WTC11 (cell line): ENCODE measurements at regions not wholly inside any gene's neighbourhood (a gene's known extent, or its start where the extent isn't known, plus 50 kb on each side); places are given as distances from the start of the nearest gene placed in this dataset.

Experiments
- AFF4 ChIP-seq: sonication (generic); formaldehyde crosslinking; IDR thresholded peaks from 2 replicates; pipeline ENCODE4 v1.8.1; 2023; ENCODE audit warnings: mild to moderate bottlenecking, missing genetic modification reagents, borderline replicate concordance
- ATF6 ChIP-seq: sonication (generic); formaldehyde crosslinking; IDR thresholded peaks from 2 replicates; pipeline ENCODE4 v1.8.1; 2023; ENCODE audit warnings: mild to moderate bottlenecking, missing genetic modification reagents
- CDX4 ChIP-seq: fragments of 250-450 bp; sonication (Bioruptor Pico); IDR thresholded peaks from 2 replicates; pipeline ENCODE4 v1.9.0; 2021; ENCODE audit warnings: moderate library complexity, mild to moderate bottlenecking, inconsistent platforms, borderline replicate concordance
- CTCF ChIP-seq: fragments of 200-600 bp; IDR thresholded peaks from 2 replicates; pipeline ENCODE4 v1.8.0; 2022; ENCODE audit warnings: antibody characterized with exemption
- ERG ChIP-seq: fragments of 250-450 bp; sonication (Bioruptor Pico); IDR thresholded peaks from 2 replicates; pipeline ENCODE4 v1.8.0; 2021; ENCODE audit warnings: mild to moderate bottlenecking
- FOXJ3 ChIP-seq: sonication (generic); formaldehyde crosslinking; IDR thresholded peaks from 2 replicates; pipeline ENCODE4 v1.9.0; 2021; ENCODE audit warnings: missing genetic modification reagents, mild to moderate bottlenecking, borderline replicate concordance
- MAX ChIP-seq: sonication (generic); formaldehyde crosslinking; IDR thresholded peaks from 2 replicates; pipeline ENCODE4 v1.8.0; 2022; ENCODE audit warnings: mild to moderate bottlenecking, missing genetic modification reagents
- NFE2L1 ChIP-seq: sonication (generic); formaldehyde crosslinking; IDR thresholded peaks from 2 replicates; pipeline ENCODE4 v1.8.1; 2023; ENCODE audit warnings: missing genetic modification reagents
- NR2C2 ChIP-seq: sonication (generic); formaldehyde crosslinking; IDR thresholded peaks from 2 replicates; pipeline ENCODE4 v1.8.0; 2022; ENCODE audit warnings: mild to moderate bottlenecking, missing genetic modification reagents
- NR3C1 ChIP-seq: sonication (generic); formaldehyde crosslinking; conservative IDR thresholded peaks from 2 replicates; pipeline ENCODE4 v1.8.1; 2023; ENCODE audit warnings: low read depth, mild to moderate bottlenecking, missing genetic modification reagents
- SMAD3 ChIP-seq: sonication (generic); formaldehyde crosslinking; IDR thresholded peaks from 2 replicates; pipeline ENCODE4 v1.8.0; 2022; ENCODE audit warnings: missing genetic modification reagents, mild to moderate bottlenecking, borderline replicate concordance
- SP1 ChIP-seq: sonication (generic); formaldehyde crosslinking; conservative IDR thresholded peaks from 2 replicates; pipeline ENCODE4 v1.8.1; 2022; ENCODE audit warnings: missing genetic modification reagents
- USF2 ChIP-seq: sonication (generic); formaldehyde crosslinking; IDR thresholded peaks from 2 replicates; pipeline ENCODE4 v1.8.1; 2023; ENCODE audit warnings: mild to moderate bottlenecking, missing genetic modification reagents, moderate library complexity

GRCh38 chr22:48489551-48490499, 1337.8 kb downstream of the BRD1 start:
- TF ChIP-seq CTCF (no peak), ATF6 (CRISPR knock-in tag) (no peak), NR2C2 (CRISPR knock-in tag) (no peak), NR3C1 (no peak), ERG (CRISPR knock-in tag) (no peak), CDX4 (CRISPR knock-in tag) (no peak), SMAD3 (CRISPR knock-in tag) (no peak), USF2 (CRISPR knock-in tag) (no peak), NFE2L1 (no peak), MAX (no peak), SP1 (CRISPR knock-in tag) (no peak), AFF4 (no peak), FOXJ3 (CRISPR knock-in tag) (no peak)
